Panc1 (cell line): ENCODE measurements at regions not wholly inside any gene's neighbourhood (a gene's known extent, or its start where the extent isn't known, plus 50 kb on each side); places are given as distances from the start of the nearest gene placed in this dataset.

Experiments used
- ATAC-seq: fragments of 200-7000 bp; cut with Tn5 transposase; 2 replicates; pipeline ENCODE4 v1.9.1; 2020; ENCODE audit warnings: mild to moderate bottlenecking, moderate library complexity
- BruUV-seq: library from RNA; stranded (reverse); fragments of 400-500 nt; replicated peaks from 2 replicates; lab custom pipeline; 2021; lab: Mats Ljungman, UMichigan
- CTCF ChIA-PET: fragments of 300-600 bp; sonication (Branson Sonifier 250); formaldehyde crosslinking; loops from one replicate; lab custom pipeline; 2022; ENCODE audit warnings: antibody characterized with exemption; lab: Charles Lee
- POLR2A ChIA-PET: fragments of 300-600 bp; sonication (Branson Sonifier 250); formaldehyde crosslinking; loops from one replicate; lab custom pipeline; 2022; ENCODE audit warnings: antibody characterized with exemption; lab: Charles Lee
- DNase-seq: peaks from one replicate; pipeline ENCODE4 v3.0.0-alpha.2; 2010; ENCODE audit warnings: low read depth, low spot score
- H3K27ac ChIP-seq: 2 replicates; pipeline ENCODE4 v1.5.1; 2011; ENCODE audit warnings: mild to moderate bottlenecking, low read length, inconsistent platforms
- H3K27me3 ChIP-seq: fragments of 200-500 bp; sonication (Bioruptor generic); 2 replicates; pipeline ENCODE4 v1.6.0; 2014; ENCODE audit warnings: low read length, inconsistent platforms; ENCODE audit not compliant: control insufficient read depth, insufficient read depth
- H3K36me3 ChIP-seq: fragments of 200-500 bp; sonication (Bioruptor generic); 2 replicates; pipeline ENCODE4 v1.5.1; 2014; ENCODE audit warnings: inconsistent platforms, mild to moderate bottlenecking, low read length, moderate library complexity; ENCODE audit not compliant: control insufficient read depth, insufficient read depth
- H3K4me1 ChIP-seq: 2 replicates; pipeline ENCODE4 v1.5.1; 2011; ENCODE audit warnings: inconsistent platforms, mild to moderate bottlenecking, low read length, moderate library complexity; ENCODE audit not compliant: control insufficient read depth, insufficient read depth
- H3K4me3 ChIP-seq, 2 experiments: 2 replicates each; pipeline ENCODE4 v1.5.1; 2011 to 2012; ENCODE audit warnings: low read depth in 2 of 2, low read length in 2 of 2, mild to moderate bottlenecking in 2 of 2, inconsistent platforms in 1 of 2, moderate library complexity in 1 of 2
- H3K9me3 ChIP-seq: fragments of 200-500 bp; sonication (Bioruptor generic); 2 replicates; pipeline ENCODE4 v1.5.1; 2014; ENCODE audit warnings: low read depth, mild to moderate bottlenecking, inconsistent platforms, low read length, moderate library complexity; ENCODE audit not compliant: control insufficient read depth, insufficient read depth
- POLR2AphosphoS5 ChIP-seq: IDR thresholded peaks from 2 replicates; pipeline ENCODE4 v1.6.1; 2012; ENCODE audit warnings: mild to moderate bottlenecking, low read depth, low read length, moderate library complexity
- REST ChIP-seq, 2 experiments: IDR thresholded peaks; 2 replicates each; pipeline ENCODE4 v1.6.1; 2011 to 2012; ENCODE audit warnings: low read depth in 2 of 2, control low read depth in 1 of 2, low read length in 1 of 2, mild to moderate bottlenecking in 1 of 2, moderate library complexity in 1 of 2; ENCODE audit not compliant: insufficient read depth in 1 of 2
- SIN3A ChIP-seq: IDR thresholded peaks from 2 replicates; pipeline ENCODE4 v1.6.1; 2012; ENCODE audit warnings: low read depth, mild to moderate bottlenecking, low read length, moderate library complexity, borderline replicate concordance; ENCODE audit not compliant: insufficient read depth
- TCF7L2 ChIP-seq: IDR thresholded peaks from 2 replicates; pipeline ENCODE4 v1.6.1; 2011; ENCODE audit warnings: mild to moderate bottlenecking, low read depth, low read length, inconsistent platforms
- in situ Hi-C: cut with HindIII; loops from 2 replicates; pipeline ENCODE4 v1.10.0; 2016; ENCODE audit warnings: low sequenced_read_pairs, low pct_unique_long_range_greater_than_20kb
- intact Hi-C: fragments of 100-400 bp; cut with micrococcal nuclease; formaldehyde crosslinking; loops from one replicate; pipeline ENCODE4 v1.10.0; 2022; ENCODE audit not compliant: unreplicated experiment
- TF ChIP-seq, protein P1 (sequence below): fragments of 450-650 bp; IDR thresholded peaks from 2 replicates; pipeline ENCODE4 v1.5.1; 2017; ENCODE audit warnings: mild to moderate bottlenecking

DNA sequence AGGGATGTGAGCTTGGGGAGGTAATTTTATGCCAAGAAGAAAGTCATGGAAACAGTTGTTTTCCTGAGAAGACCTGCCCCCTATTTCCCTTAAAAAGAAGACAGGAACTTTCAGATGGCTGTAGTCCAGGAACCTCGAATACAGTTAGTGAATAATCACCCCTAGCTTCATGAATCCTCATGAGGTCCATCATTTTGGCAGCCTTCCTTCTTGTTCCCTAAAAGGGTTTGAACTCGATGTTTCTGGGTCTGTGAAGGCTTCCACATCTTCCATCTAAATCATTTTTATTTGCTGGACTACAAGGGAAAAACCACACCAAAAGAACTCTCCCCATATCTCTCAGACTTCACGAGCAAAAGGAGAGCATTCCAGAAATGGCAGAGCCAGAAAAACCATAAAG lies 290.8 kb downstream of the SLC4A3 start:
- intact Hi-C loops (no loop called here), in situ Hi-C loops (no loop called here)
- Histone ChIP-seq H3K9me3 (no peaks in the 10 kb centered on the region), H3K27ac (no peak overlapping the region), H3K4me1 (no peaks in the 10 kb centered on the region), H3K4me3 (no peak overlapping the region), H3K36me3 (no peaks in the 10 kb centered on the region), H3K27me3 (no peaks in the 10 kb centered on the region)
- no TSS peak for BruUV-seq
- ATAC-seq = no peak
- DNase-seq = no peak
- ChIA-PET POLR2A (no interaction called here), CTCF (no interaction called here)
- TF ChIP-seq, protein P1, sequence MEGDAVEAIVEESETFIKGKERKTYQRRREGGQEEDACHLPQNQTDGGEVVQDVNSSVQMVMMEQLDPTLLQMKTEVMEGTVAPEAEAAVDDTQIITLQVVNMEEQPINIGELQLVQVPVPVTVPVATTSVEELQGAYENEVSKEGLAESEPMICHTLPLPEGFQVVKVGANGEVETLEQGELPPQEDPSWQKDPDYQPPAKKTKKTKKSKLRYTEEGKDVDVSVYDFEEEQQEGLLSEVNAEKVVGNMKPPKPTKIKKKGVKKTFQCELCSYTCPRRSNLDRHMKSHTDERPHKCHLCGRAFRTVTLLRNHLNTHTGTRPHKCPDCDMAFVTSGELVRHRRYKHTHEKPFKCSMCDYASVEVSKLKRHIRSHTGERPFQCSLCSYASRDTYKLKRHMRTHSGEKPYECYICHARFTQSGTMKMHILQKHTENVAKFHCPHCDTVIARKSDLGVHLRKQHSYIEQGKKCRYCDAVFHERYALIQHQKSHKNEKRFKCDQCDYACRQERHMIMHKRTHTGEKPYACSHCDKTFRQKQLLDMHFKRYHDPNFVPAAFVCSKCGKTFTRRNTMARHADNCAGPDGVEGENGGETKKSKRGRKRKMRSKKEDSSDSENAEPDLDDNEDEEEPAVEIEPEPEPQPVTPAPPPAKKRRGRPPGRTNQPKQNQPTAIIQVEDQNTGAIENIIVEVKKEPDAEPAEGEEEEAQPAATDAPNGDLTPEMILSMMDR = no peak
- no peak for TF ChIP-seq SIN3A
- no peak for TF ChIP-seq POLR2AphosphoS5
- TF ChIP-seq REST (IDR thresholded peaks at IDR 0.05; ENCODE audit: insufficient read depth in 1 of 2, low read depth in 2 of 2, low read length in 1 of 2) = no peak
- TF ChIP-seq TCF7L2 = no peak

DNA sequence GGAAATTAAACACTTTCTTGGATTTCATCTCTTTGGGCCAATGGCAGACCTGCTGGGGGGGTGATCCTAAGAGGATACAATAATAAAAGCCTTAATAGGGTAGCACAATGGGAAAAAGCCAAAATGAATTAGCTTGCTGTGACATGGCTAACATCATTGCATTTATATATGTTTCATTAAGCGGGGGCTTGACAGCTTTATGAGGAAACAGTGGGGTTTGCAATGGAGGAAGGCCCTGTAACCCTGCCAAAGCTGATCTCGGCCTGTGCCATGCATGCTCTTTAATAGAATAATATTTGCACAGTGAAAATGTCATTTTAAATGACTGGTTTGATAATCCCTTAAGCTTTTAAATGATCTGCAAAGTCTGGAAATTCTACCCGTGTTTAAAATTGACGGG lies 291.5 kb downstream of the SLC4A3 start:
- no peaks in the 10 kb centered on the region for H3K9me3 ChIP-seq
- no peaks in the 10 kb centered on the region for H3K27me3 ChIP-seq
- no peak overlapping the region for H3K4me3 ChIP-seq
- no peaks in the 10 kb centered on the region for H3K36me3 ChIP-seq
- ChIA-PET CTCF (no interaction called here), POLR2A (no interaction called here)
- ATAC-seq (no peak), DNase-seq (no peak)
- H3K27ac ChIP-seq = no peak overlapping the region
- in situ Hi-C loops (no loop called here), intact Hi-C loops (no loop called here)
- TF ChIP-seq SIN3A = no peak
- TF ChIP-seq REST (IDR thresholded peaks at IDR 0.05; ENCODE audit: insufficient read depth in 1 of 2, low read depth in 2 of 2, low read length in 1 of 2) = no peak
- TF ChIP-seq TCF7L2 = no peak
- TF ChIP-seq POLR2AphosphoS5 = no peak
- TF ChIP-seq, protein P1 = no peak
- BruUV-seq = no TSS peak
- no peaks in the 10 kb centered on the region for H3K4me1 ChIP-seq
